ENCODE measurements at regions not wholly inside any gene's neighbourhood (a gene's known extent, or its start where the extent isn't known, plus 50 kb on each side); places are given as distances from the start of the nearest gene placed in this dataset.

DNA sequence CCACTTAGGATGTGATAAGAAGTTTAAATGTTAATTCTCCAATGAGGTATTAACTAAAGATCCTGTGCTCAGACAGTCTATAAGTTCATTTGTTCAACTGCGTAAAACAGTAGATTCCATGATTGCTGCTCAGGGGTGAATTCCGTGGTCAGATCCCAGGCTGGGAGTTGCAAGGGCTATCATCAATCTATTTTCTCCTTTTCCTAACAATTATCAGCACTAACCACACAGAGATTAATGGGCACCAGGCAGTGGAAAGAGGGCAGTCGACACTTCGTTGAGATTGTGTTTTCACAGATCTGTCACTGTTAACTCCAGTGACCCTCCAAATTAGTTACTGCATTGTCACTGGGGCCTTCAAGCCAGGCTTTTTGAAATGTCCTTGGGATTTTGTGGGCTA, 154.1 kb upstream of the SPRED2 start:
- H3K14ac ChIP-seq (ENCODE audit: insufficient read length), result no peak overlapping the region
- no peak overlapping the region for H3K9ac ChIP-seq (replicated peaks in 1 of 4; ENCODE audit: extremely low read depth in 1 of 4, low read depth in 3 of 4, low read length in 3 of 4)
- no peak overlapping the region for H2BK120ac ChIP-seq (replicated peaks; ENCODE audit: low read depth, low read length)
- no peaks in the 10 kb centered on the region for H4K20me1 ChIP-seq (replicated peaks in 1 of 2; ENCODE audit: control insufficient read depth in 1 of 2, insufficient read depth in 2 of 2, low read length in 2 of 2)
- H3K4me2 ChIP-seq (ENCODE audit: insufficient read depth in 1 of 2, low read depth in 2 of 2, low read length in 2 of 2), result no peak overlapping the region
- no peak overlapping the region for H3K4me3 ChIP-seq (ENCODE audit: extremely low read depth in 1 of 4, insufficient read depth in 2 of 4, low read depth in 3 of 4, low read length in 4 of 4)
- WGBS, 2 experiments (ENCODE audit: extremely low coverage in 1 of 2, insufficient coverage in 1 of 2, insufficient read length in 1 of 2, insufficient replicate concordance in 2 of 2, low coverage in 1 of 2, low lambda C conversion rate in 2 of 2, missing lambda C conversion rate in 1 of 2), result 87% methylated on average over 4 of the region's 4 CpGs; no CpG with 5 or more reads in 1 of the 2 experiments
- H3K27ac ChIP-seq (ENCODE audit: low read depth, low read length), result no peak overlapping the region
- H3K4ac ChIP-seq (replicated peaks; ENCODE audit: insufficient read length, low read depth, low read length), result no peak overlapping the region
- no peak overlapping the region for H4K5ac ChIP-seq (ENCODE audit: insufficient read length, low read depth, low read length)
- no peaks in the 10 kb centered on the region for H3K9me3 ChIP-seq (ENCODE audit: insufficient read depth in 2 of 2, low read depth in 1 of 2, low read length in 1 of 2)
- H2BK15ac ChIP-seq (ENCODE audit: low read length), result no peak overlapping the region
- FAIRE-seq (no peak), DNase-seq (ENCODE audit: low read depth in 1 of 2, low spot score in 2 of 2) (no peak)
- H3K23me2 ChIP-seq (ENCODE audit: low read depth, low read length), result no peaks in the 10 kb centered on the region
- no peaks in the 10 kb centered on the region for H3K27me3 ChIP-seq (replicated peaks in 1 of 4; ENCODE audit: control insufficient read depth in 3 of 4, extremely low read depth in 1 of 4, insufficient read depth in 3 of 4, low read length in 3 of 4)
- H3K18ac ChIP-seq (ENCODE audit: extremely low read depth, low read length), result no peak overlapping the region
- no peak overlapping the region for H2AK5ac ChIP-seq (ENCODE audit: low read depth, low read length)
- no peaks in the 10 kb centered on the region for H3K79me2 ChIP-seq (ENCODE audit: control insufficient read depth in 1 of 2, insufficient read depth in 2 of 2, low read length in 2 of 2)
- no peaks in the 10 kb centered on the region for H3K79me1 ChIP-seq (ENCODE audit: low read depth, low read length)
- ChIA-PET CTCF (ENCODE audit: partially characterized antibody) (interaction anchor here (0.6 to 0.7 kb wide), 2 partner anchors 74 to 1407 kb away, joined by 3 read pairs; no protein-coding TSS in a partner anchor), POLR2A (ENCODE audit: partially characterized antibody) (no interaction called here)
- no peaks in the 10 kb centered on the region for H3K36me3 ChIP-seq (ENCODE audit: control insufficient read depth in 2 of 4, insufficient read depth in 4 of 4, low read length in 3 of 4)
- no peak overlapping the region for H2BK20ac ChIP-seq (ENCODE audit: low read length)
- H3K56ac ChIP-seq (replicated peaks; ENCODE audit: insufficient read length, low read depth, low read length), result no peak overlapping the region
- H2BK12ac ChIP-seq (ENCODE audit: low read depth, low read length), result no peak overlapping the region
- H2AFZ ChIP-seq (ENCODE audit: low read length), result no peak overlapping the region
- H2BK5ac ChIP-seq (ENCODE audit: low read depth, low read length), result no peak overlapping the region
- H3K23ac ChIP-seq (ENCODE audit: insufficient read length), result no peak overlapping the region
- no peaks in the 10 kb centered on the region for H3K4me1 ChIP-seq (replicated peaks in 1 of 4; ENCODE audit: control insufficient read depth in 3 of 4, insufficient read depth in 4 of 4, low read length in 3 of 4)
- no peak overlapping the region for H4K91ac ChIP-seq (replicated peaks; ENCODE audit: insufficient read length, low read length)
- H4K8ac ChIP-seq (ENCODE audit: extremely low read depth, insufficient read depth, low read length), result no peak overlapping the region
- TF ChIP-seq GTF2F1 (IDR thresholded peaks at IDR 0.05; ENCODE audit: borderline replicate concordance, low read depth, low read length) (no peak), NRF1 (IDR thresholded peaks at IDR 0.05; ENCODE audit: low read depth, low read length) (no peak), YY1 (IDR thresholded peaks at IDR 0.05; ENCODE audit: low read depth, low read length) (no peak), RBBP5 (IDR thresholded peaks at IDR 0.05; ENCODE audit: borderline replicate concordance, low read depth, low read length) (no peak), ASH2L (IDR thresholded peaks at IDR 0.05; ENCODE audit: low read length) (no peak), EP300 (IDR thresholded peaks at IDR 0.05; ENCODE audit: borderline replicate concordance in 1 of 2, low read depth in 2 of 2, low read length in 2 of 2) (no peak), EGR1 (IDR thresholded peaks at IDR 0.05; ENCODE audit: borderline replicate concordance, low read depth, low read length) (no peak), SP1 (IDR thresholded peaks at IDR 0.05; ENCODE audit: low read depth, low read length) (no peak), TAF7 (optimal IDR thresholded peaks at IDR 0.05; ENCODE audit: borderline replicate concordance, low read depth, low read length) (no peak), RFX5 (IDR thresholded peaks at IDR 0.05; ENCODE audit: borderline replicate concordance, low read depth, low read length) (no peak), CTBP2 (IDR thresholded peaks at IDR 0.05; ENCODE audit: borderline replicate concordance, insufficient read depth, insufficient read length, low read length) (no peak), TEAD4 (IDR thresholded peaks at IDR 0.05; ENCODE audit: low read depth, low read length) (no peak)
- TF ChIP-seq, protein P1, sequence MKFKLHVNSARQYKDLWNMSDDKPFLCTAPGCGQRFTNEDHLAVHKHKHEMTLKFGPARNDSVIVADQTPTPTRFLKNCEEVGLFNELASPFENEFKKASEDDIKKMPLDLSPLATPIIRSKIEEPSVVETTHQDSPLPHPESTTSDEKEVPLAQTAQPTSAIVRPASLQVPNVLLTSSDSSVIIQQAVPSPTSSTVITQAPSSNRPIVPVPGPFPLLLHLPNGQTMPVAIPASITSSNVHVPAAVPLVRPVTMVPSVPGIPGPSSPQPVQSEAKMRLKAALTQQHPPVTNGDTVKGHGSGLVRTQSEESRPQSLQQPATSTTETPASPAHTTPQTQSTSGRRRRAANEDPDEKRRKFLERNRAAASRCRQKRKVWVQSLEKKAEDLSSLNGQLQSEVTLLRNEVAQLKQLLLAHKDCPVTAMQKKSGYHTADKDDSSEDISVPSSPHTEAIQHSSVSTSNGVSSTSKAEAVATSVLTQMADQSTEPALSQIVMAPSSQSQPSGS (IDR thresholded peaks at IDR 0.05; ENCODE audit: low read length), result no peak
